GM13977 (cell line): ENCODE measurements at regions not wholly inside any gene's neighbourhood (a gene's known extent, or its start where the extent isn't known, plus 50 kb on each side); places are given as distances from the start of the nearest gene placed in this dataset.

ENCODE experiments used
- DNase-seq: peaks from one replicate; pipeline ENCODE4 v3.0.0; 2012; ENCODE audit warnings: low spot score
- in situ Hi-C: fragments of 300-500 bp; cut with MboI; formaldehyde crosslinking; loops from one replicate; pipeline ENCODE4 v1.12.0; 2022; ENCODE audit warnings: low sequenced_read_pairs, low pct_unique_long_range_greater_than_20kb, mixed read lengths, inconsistent platforms; ENCODE audit not compliant: unreplicated experiment
- TF ChIP-seq, protein P1 (sequence below): IDR thresholded peaks from 2 replicates; pipeline ENCODE4 v1.5.1; 2012; ENCODE audit warnings: mild to moderate bottlenecking, control low read depth; ENCODE audit not compliant: insufficient read depth; ENCODE audit errors: extremely low read depth, missing control alignments

DNA sequence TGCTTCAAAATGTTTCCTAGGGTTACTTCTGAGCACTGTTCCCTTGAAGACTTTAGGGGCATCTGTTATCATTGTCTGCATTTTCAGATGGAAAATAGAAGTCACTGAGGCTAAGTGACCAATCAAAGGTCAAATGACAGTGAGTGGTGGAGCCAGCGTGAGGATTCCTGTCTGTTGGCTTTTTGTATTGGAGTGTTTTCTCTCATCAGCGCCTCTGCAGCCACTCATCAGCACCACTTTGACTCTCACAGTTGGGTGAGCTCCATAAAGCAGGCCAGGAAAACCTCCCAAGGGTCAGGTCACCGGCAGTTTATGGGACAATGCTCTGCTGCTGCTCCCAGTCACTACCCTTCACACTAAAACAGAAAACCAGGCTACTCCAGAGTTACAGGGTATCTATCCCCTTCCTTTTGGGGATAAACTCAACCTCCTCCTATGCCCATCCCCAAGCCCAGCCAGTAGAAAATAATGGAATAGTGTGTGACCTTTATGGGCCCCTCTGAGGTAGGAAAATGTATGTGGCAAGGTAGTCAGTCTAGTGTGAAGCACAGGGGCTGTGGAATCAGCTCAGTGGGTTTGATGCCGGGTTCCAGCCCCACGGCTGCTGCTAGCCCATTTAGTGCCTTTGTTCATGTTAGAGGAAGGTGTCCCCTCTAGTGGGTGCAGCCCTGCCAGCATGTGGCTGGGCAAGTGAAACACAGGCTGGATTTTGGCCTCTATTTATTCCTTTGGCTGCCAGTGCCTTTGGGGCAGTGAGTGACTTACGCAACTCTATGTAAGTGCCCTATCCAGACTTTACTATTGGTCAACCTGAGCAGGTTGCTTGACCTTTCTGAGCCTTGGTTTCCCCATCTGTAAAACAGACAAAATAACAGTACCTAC is 133.8 kb upstream of the CPM start:
- in situ Hi-C loops, result no loop called here
- DNase-seq, result no peak
- TF ChIP-seq, protein P1, sequence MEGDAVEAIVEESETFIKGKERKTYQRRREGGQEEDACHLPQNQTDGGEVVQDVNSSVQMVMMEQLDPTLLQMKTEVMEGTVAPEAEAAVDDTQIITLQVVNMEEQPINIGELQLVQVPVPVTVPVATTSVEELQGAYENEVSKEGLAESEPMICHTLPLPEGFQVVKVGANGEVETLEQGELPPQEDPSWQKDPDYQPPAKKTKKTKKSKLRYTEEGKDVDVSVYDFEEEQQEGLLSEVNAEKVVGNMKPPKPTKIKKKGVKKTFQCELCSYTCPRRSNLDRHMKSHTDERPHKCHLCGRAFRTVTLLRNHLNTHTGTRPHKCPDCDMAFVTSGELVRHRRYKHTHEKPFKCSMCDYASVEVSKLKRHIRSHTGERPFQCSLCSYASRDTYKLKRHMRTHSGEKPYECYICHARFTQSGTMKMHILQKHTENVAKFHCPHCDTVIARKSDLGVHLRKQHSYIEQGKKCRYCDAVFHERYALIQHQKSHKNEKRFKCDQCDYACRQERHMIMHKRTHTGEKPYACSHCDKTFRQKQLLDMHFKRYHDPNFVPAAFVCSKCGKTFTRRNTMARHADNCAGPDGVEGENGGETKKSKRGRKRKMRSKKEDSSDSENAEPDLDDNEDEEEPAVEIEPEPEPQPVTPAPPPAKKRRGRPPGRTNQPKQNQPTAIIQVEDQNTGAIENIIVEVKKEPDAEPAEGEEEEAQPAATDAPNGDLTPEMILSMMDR, result no peak

DNA sequence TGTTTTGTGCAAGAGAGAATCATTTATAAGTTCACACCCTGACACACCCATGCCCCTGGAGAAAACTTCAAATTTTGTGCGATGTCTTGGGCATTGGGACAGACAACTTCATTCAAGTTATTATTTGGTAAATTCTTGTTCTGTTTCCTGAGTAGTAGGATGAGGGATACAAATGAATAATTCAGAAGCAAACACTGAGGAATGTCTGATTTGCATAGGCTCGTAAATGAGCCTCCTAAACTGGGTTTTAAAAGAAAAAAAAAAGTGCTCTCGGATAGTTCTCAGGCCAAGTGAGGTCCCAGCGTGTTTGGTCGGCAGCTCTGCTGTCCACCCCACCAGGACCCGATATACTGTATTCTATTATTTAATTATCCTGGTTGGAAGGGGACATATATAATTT is 134.7 kb upstream of the CPM start:
- DNase-seq, result no peak
- in situ Hi-C loops, result no loop called here
- TF ChIP-seq, protein P1, result no peak

DNA sequence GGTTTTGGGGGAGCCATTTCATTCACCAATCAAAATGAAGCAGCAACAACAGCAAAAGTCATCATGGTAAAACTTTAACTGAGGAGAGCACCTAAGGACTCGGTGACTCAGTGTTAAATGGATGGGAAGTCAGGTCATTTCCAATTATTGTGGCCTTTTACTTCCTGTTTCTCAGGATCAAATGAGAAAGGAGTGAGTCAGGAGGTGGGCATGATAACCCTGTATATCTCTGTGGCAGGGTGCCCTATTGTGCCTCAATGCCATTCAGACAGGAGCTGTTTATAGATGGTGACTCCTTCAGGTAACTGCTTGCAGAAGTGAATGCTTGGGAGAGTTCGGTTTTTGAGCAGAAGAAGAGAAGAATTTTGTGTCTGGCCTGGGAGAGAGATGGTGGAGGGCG is 135.5 kb upstream of the CPM start:
- no peak for DNase-seq
- in situ Hi-C loops, result no loop called here
- TF ChIP-seq, protein P1, result no peak

DNA sequence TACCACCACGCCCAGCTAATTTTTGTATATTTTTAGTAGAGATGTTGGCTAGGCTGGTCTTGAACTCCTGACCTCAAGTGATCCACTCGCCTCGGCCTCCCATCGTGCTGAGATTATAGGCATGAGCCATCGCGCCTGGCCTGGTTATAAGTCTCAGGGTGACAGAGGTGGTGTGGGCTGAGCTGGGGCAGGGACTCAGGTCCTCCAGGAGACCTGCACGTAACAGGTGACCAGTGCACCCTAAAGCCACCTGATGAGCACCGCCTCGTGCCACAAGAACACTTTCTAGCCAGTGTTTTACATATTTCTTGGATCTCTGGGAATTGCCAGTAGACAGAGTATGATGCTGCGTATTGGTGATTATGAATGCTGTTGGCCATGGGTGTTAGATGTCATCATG is 136.5 kb upstream of the CPM start:
- TF ChIP-seq, protein P1, result no peak
- no peak for DNase-seq
- in situ Hi-C loops, result no loop called here

DNA sequence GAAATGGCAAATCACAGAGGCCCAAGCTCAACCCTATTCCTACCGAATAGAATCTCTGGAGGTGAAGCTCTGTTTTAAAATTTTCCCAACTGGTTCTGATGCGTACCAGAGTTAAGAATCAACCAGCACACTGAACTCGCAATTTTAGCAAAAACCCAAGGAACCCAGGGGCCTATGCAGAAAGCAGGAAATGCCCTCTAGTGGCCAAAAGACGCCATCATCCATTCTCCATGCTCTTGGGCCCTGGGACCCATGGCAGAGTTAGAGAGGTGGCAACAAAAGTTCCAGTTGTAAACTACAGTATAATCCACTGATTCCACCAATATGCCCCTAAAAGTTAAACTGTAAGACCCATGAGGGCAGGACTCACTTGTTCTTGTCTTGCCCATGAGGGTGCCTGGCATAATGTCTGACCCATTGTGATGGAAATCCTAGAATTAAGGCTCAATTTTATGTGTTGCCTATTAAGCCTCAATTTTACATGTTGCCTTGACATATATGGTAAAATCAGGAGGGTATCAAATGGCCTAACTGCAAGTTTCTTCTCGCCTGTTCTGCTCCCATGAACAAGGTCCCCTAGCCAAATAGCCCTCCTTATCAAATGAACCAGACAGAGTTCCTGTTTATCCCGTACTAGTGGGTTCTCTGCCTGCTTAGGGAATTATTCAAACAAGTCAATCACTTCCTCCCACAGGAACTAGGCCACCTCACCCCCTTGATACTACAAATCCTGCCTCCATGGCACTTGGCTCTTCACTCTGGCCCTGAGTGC is 137.5 kb upstream of the CPM start:
- TF ChIP-seq, protein P1, result peak; percentile 84
- in situ Hi-C loops, result loop anchor here (10.0 kb wide), 1 partner anchor 216 kb away; no protein-coding TSS in a partner anchor
- peak; percentile 57 for DNase-seq

DNA sequence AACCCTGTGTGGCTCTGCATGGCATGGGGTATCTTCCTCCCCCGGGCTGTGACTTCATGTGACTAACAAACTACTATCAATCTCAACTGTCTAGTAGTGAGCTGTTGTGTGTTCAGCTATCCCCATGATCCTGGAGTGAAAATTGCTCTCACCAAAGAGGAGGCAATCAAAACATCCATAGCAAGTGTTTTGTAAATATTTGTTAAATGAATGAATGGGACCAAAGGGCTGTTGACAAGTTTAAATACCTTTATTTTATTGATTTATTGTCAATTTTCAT is 138.1 kb upstream of the CPM start:
- in situ Hi-C loops, result loop anchor here (10.0 kb wide), 1 partner anchor 216 kb away; no protein-coding TSS in a partner anchor
- no peak for DNase-seq

More for the DNA sequence above, 138.1 kb upstream of the CPM start:
- TF ChIP-seq, protein P1, result no peak
